HG02588 (cell line): ENCODE measurements at regions not wholly inside any gene's neighbourhood (a gene's known extent, or its start where the extent isn't known, plus 50 kb on each side); places are given as distances from the start of the nearest gene placed in this dataset.
"Not testable (repeated sequence)": the region's sequence is repeated elsewhere in the genome, so short reads cannot be mapped to it uniquely, and the experiment has no call there.

Experiments used
- ATAC-seq: cut with Tn5 transposase; IDR thresholded peaks from one replicate; pipeline ENCODE4 v1.9.1; 2021; ENCODE audit warnings: mild to moderate bottlenecking, moderate library complexity; ENCODE audit not compliant: unreplicated experiment

DNA sequence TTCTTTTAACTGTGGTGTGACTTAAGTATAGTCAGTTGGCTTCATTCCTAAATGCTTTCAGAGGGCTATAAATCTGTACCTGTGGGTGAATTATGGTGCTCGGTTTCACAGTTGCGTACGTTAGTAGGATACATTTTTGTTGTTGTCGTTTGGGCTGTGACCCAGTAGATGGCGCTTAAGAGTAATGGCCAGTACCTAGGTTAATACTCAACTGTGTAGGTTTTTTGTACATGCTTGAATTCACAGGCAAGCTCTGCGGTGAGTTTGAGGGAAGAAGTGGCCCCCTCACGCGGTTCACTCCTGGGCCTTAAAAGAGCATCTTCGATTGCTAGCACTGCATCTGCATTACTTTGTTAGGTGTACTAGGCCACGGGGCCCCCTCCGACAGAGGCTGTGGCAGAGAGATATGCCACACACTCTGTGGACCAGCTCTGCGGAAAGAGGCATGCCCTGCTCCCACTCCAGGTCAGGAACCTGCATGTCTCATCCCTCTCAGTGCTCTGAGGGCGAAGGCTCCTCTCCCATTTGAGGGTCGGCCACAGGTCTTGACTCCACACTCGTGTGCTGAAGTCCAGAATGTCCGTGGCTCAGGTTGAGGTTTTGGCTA is 224.6 kb upstream of the TBL1Y start:
- ATAC-seq: peak; percentile 97

DNA sequence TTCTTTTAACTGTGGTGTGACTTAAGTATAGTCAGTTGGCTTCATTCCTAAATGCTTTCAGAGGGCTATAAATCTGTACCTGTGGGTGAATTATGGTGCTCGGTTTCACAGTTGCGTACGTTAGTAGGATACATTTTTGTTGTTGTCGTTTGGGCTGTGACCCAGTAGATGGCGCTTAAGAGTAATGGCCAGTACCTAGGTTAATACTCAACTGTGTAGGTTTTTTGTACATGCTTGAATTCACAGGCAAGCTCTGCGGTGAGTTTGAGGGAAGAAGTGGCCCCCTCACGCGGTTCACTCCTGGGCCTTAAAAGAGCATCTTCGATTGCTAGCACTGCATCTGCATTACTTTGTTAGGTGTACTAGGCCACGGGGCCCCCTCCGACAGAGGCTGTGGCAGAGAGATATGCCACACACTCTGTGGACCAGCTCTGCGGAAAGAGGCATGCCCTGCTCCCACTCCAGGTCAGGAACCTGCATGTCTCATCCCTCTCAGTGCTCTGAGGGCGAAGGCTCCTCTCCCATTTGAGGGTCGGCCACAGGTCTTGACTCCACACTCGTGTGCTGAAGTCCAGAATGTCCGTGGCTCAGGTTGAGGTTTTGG is 208.8 kb upstream of the TBL1Y start:
- ATAC-seq: peak; percentile 96

DNA sequence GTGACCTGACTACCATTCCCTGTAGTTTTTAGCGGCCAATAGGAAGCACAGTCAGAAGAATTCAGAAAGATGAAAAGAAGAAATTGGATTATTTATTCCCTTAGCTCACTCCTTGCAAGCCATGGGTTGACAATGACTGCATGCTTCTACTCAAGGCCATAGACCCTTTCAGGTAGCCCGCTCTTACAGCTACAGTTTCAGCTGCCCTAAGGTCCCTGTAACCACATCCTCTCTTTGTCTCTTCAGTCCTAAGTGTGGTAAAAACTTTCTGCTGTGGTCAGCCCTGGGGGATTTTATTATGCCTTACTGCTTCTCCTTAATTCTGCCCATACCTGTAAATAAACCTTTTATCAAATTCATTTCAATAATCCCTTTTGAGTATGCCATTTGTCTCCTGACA is 189.1 kb upstream of the TBL1Y start:
- not testable (repeated sequence) for ATAC-seq

DNA sequence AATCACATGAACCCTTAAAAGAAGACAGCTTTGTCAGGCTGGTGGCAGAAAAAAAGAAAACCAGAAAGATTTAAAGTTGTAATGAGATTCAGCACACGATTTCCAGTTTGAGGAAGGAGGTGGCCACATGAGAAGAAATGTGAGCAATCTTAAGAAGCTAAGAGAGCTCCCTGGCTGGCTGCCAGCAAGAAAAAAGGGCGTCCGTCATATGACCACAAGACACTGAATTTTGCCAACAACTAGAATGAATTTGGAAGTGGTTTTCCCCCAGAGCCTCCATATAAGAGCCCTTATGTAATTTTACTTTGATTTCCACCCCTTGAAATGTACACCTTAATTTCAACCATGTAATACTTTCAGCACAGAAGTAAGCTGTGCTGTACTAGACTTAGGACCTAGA is 163.3 kb upstream of the TBL1Y start:
- ATAC-seq: not testable (repeated sequence)

DNA sequence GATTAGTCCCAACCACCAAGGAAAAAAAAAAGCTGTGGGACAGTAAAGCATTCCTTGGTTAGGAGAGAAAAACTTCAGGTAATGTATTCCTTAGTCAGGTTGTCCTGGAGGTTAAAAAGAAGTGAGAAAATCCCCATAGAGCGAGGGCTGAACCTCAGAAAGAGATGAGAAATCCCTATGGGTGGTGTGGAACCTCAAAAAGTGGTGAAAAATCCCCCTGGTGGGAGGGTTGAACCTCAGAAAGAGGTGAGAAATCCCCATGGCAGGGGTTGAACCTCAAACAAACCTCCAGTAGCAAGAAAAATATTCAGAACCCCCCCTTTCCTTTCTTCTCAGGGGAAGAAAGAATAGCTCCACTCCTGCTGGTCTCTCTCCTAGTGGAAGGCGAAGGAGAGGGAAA is 128.2 kb upstream of the TBL1Y start:
- no peak for ATAC-seq

DNA sequence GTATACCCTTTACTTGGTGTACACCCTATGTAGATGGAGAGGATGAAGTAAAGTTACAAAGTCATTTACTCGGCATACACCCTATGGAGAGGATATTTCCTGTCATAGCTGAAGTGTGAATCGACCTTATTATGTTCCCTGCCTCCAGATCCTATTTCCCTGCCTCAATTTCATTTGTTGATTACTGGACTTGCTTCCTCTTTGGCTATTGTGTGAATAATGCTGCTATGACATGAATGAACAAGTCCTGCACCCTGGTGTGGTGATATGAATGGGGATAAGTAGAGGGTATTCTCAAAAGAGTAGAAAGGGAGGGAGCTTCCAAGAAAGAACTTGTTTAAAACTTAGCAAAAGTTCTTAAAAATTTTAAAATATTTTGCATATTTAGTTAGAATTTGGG is 123.5 kb upstream of the TBL1Y start:
- ATAC-seq: no peak

DNA sequence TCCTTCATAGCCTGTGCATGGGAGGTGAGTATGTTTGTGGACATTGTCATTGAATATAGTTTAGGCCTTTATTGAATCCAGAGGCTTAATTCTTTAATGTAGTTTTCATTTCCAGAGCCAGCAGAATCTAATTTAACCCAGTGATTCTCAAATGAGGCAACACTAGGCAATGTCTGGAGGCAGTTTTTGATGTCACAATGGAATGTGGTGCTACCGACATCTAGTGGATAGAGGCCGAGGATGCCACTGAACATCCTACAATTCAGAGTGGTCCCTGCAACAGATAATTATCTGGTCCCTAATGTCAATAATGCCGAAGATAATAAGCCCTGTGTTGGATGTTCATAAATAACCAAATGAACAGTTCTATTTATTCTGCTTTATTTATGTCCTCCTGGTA is 98.9 kb upstream of the TBL1Y start:
- ATAC-seq: no peak
